Right lobe of liver (tissue), 6 donors: ENCODE measurements at regions not wholly inside any gene's neighbourhood (a gene's known extent, or its start where the extent isn't known, plus 50 kb on each side); places are given as distances from the start of the nearest gene placed in this dataset.

ENCODE experiments used
- ATAC-seq, 4 donors: fragments of 200-7000 bp; cut with Tn5 transposase; one replicate each; pipeline ENCODE4 v1.9.1; 2020; ENCODE audit warnings: mild to moderate bottlenecking in 4 of 4, moderate library complexity in 4 of 4
- DNase-seq, 3 donors: peaks; one replicate each; pipeline ENCODE4 v3.0.0-alpha.2; 2020
- H3K27ac ChIP-seq, 3 donors: fragments of 200-600 bp; one replicate each; pipeline ENCODE4 v1.8.0; 2022
- H3K27me3 ChIP-seq, 2 donors: fragments of 200-600 bp; one replicate each; pipeline ENCODE4 v1.8.0; 2022
- H3K36me3 ChIP-seq, 4 donors: fragments of 200-600 bp; sonication (generic) in 1 of 4; one replicate each; pipeline versions ENCODE4 v1.5.1 to v1.8.0; 2017 to 2022; ENCODE audit warnings: control low read depth in 1 of 4
- H3K4me1 ChIP-seq, 4 donors: fragments of 200-600 bp; sonication (generic) in 1 of 4; one replicate each; pipeline versions ENCODE4 v1.5.1 to v1.8.0; 2017 to 2022; ENCODE audit warnings: control low read depth in 1 of 4
- H3K4me3 ChIP-seq, 3 donors: fragments of 200-600 bp; one replicate each; pipeline ENCODE4 v1.8.0; 2022
- H3K9me3 ChIP-seq, 4 donors: fragments of 200-600 bp; sonication (generic) in 1 of 4; one replicate each; pipeline versions ENCODE4 v1.5.1 to v1.8.0; 2017 to 2022; ENCODE audit warnings: control low read depth in 1 of 4
- POLR2A ChIP-seq: fragments of 450-650 bp; IDR thresholded peaks from one replicate; pipeline ENCODE4 v1.6.1; 2017; ENCODE audit warnings: antibody characterized with exemption, mild to moderate bottlenecking
- WGBS: methylation state at CpG from one replicate; pipeline ENCODE4 v1.1.6; 2018; ENCODE audit warnings: low coverage, low lambda C conversion rate; ENCODE audit not compliant: insufficient coverage; ENCODE audit errors: missing lambda C conversion rate; 5-methylcytosine and 5-hydroxymethylcytosine counted together
- intact Hi-C, 2 donors: fragments of 100-400 bp; cut with DNase I; formaldehyde crosslinking; loops; one replicate each; pipeline versions ENCODE4 v1.11.2 to v1.14.1; 2022
- TF ChIP-seq, protein P1 (sequence below), 4 donors: fragments of 200-600 bp in 3 of 4; fragments of 450-650 bp in 1 of 4; IDR thresholded peaks; one replicate each; pipeline versions ENCODE4 v1.5.1 to v1.8.0; 2016 to 2022; ENCODE audit warnings: antibody characterized with exemption in 4 of 4, mild to moderate bottlenecking in 2 of 4
- donor health status: DM: no; HTN: yes; CAD: no.
- donor health status: DM: no; HTN: no; CAD: no.
- donor health status: DM: no; HTN: no; CAD: no.
- donor health status: DM: no; HTN: yes; CAD: no.
- donor health status: DM: no; HTN: yes; CAD: no.

GRCh38 chr20:12927489-12927888 lies 81.3 kb upstream of the SPTLC3 start:
- Histone ChIP-seq H3K36me3 (no peaks in the 10 kb centered on the region), H3K9me3 (no peaks in the 10 kb centered on the region), H3K27me3 (no peaks in the 10 kb centered on the region), H3K4me1 (no peaks in the 10 kb centered on the region), H3K27ac (no peak overlapping the region), H3K4me3 (no peak overlapping the region)
- TF ChIP-seq POLR2A: no peak
- TF ChIP-seq, protein P1, sequence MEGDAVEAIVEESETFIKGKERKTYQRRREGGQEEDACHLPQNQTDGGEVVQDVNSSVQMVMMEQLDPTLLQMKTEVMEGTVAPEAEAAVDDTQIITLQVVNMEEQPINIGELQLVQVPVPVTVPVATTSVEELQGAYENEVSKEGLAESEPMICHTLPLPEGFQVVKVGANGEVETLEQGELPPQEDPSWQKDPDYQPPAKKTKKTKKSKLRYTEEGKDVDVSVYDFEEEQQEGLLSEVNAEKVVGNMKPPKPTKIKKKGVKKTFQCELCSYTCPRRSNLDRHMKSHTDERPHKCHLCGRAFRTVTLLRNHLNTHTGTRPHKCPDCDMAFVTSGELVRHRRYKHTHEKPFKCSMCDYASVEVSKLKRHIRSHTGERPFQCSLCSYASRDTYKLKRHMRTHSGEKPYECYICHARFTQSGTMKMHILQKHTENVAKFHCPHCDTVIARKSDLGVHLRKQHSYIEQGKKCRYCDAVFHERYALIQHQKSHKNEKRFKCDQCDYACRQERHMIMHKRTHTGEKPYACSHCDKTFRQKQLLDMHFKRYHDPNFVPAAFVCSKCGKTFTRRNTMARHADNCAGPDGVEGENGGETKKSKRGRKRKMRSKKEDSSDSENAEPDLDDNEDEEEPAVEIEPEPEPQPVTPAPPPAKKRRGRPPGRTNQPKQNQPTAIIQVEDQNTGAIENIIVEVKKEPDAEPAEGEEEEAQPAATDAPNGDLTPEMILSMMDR (IDR thresholded peaks at IDR 0.05): no peak
- DNase-seq (no peak), ATAC-seq (no peak)
- intact Hi-C loops: no loop called here
- 69% methylated on average over 4 of the region's 5 CpGs for WGBS

DNA sequence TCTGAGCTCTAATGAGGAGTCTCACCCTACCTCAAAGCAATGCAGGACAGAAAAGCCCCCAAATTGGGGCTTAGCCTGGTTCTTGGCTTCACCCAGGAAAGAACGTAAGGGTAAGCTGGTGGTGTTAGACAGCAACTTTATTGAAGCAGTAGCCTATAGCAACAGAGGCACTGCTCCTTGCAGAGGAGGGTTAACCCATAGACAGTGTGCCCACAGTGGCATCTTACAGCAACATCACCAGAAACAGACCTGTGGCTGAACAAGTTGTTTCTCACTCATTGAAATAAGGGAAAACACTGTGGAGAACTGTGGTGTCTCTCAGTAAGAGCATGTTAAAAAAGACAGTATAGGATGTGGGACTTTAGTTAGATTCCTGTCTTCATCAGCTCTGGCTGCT lies 80.4 kb upstream of the SPTLC3 start:
- H3K9me3 ChIP-seq: no peaks in the 10 kb centered on the region
- WGBS: no CpG with 5 or more reads among the region's 1 CpG
- ATAC-seq: no peak

GRCh38 chr20:12928755-12929401 lies 79.9 kb upstream of the SPTLC3 start:
- TF ChIP-seq POLR2A: no peak
- TF ChIP-seq, protein P1 (IDR thresholded peaks at IDR 0.05): no peak
- Histone ChIP-seq H3K4me1 (no peaks in the 10 kb centered on the region), H3K36me3 (no peaks in the 10 kb centered on the region), H3K4me3 (no peak overlapping the region), H3K27ac (no peak overlapping the region), H3K9me3 (no peaks in the 10 kb centered on the region), H3K27me3 (no peaks in the 10 kb centered on the region)
- ATAC-seq (peak in 1 of 4 donors; percentile 55), DNase-seq (no peak)
- intact Hi-C loops: no loop called here
- 38% methylated on average over 4 of the region's 4 CpGs for WGBS

More for the DNA sequence above, 80.4 kb upstream of the SPTLC3 start:
- Histone ChIP-seq H3K36me3 (no peaks in the 10 kb centered on the region), H3K4me3 (no peak overlapping the region), H3K27ac (no peak overlapping the region), H3K4me1 (no peaks in the 10 kb centered on the region), H3K27me3 (no peaks in the 10 kb centered on the region)
- intact Hi-C loops: no loop called here
- no peak for TF ChIP-seq POLR2A
- TF ChIP-seq, protein P1 (IDR thresholded peaks at IDR 0.05): no peak
- DNase-seq: no peak

DNA sequence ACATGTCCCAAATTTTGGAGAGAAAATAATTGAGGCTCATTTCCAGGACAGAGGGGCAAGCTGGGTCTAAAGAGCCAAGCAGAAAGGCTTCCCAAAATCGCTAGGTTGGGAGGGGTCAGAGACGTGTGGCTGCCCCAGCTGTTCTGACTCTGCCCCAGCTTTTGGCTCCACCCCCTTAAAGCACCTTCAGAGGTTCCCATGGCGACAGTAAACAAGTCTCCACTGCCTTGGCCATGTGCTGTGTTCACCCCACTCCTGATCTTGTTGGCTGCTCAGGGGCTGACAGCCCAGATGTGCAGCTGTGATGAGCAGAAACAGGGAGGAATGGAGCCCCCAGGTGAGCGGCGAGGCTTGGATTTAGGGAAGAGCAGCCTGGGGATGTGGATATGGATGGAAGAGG lies 72.8 kb upstream of the SPTLC3 start:
- H3K9me3 ChIP-seq: no peaks in the 10 kb centered on the region
- DNase-seq: no peak
- TF ChIP-seq POLR2A: no peak
- TF ChIP-seq, protein P1 (IDR thresholded peaks at IDR 0.05): no peak
- H3K27ac ChIP-seq: no peak overlapping the region
- intact Hi-C loops: no loop called here
- ATAC-seq: no peak
- H3K4me1 ChIP-seq: no peaks in the 10 kb centered on the region
- H3K36me3 ChIP-seq: no peaks in the 10 kb centered on the region
- H3K4me3 ChIP-seq: no peak overlapping the region
- no peaks in the 10 kb centered on the region for H3K27me3 ChIP-seq
- WGBS: 53% methylated on average over 3 of the region's 5 CpGs

GRCh38 chr20:12936524-12936923 lies 72.2 kb upstream of the SPTLC3 start:
- Histone ChIP-seq H3K9me3 (no peaks in the 10 kb centered on the region), H3K4me3 (no peak overlapping the region), H3K27ac (no peak overlapping the region), H3K27me3 (no peaks in the 10 kb centered on the region), H3K36me3 (no peaks in the 10 kb centered on the region), H3K4me1 (no peaks in the 10 kb centered on the region)
- 81% methylated on average over 6 of the region's 6 CpGs for WGBS
- no peak for TF ChIP-seq POLR2A
- TF ChIP-seq, protein P1 (IDR thresholded peaks at IDR 0.05): no peak
- DNase-seq (no peak), ATAC-seq (no peak)
- intact Hi-C loops: no loop called here
